WI38 (cell line): ENCODE measurements at regions not wholly inside any gene's neighbourhood (a gene's known extent, or its start where the extent isn't known, plus 50 kb on each side); places are given as distances from the start of the nearest gene placed in this dataset.
"Not testable (repeated sequence)": the region's sequence is repeated elsewhere in the genome, so short reads cannot be mapped to it uniquely, and the experiment has no call there.

ENCODE experiments used
- H3K4me3 ChIP-seq: 2 replicates; pipeline ENCODE4 v1.5.1; 2011; ENCODE audit warnings: low read depth, mild to moderate bottlenecking, control low read depth, low read length
- CTCF ChIP-seq: IDR thresholded peaks from 2 replicates; pipeline ENCODE4 v1.5.1; 2012; ENCODE audit warnings: low read depth, mild to moderate bottlenecking, control low read depth, low read length

- H3K4me3 ChIP-seq: no peak overlapping the region
- TF ChIP-seq CTCF: no peak
Measured at GRCh38 chr12:115375186-115375991, 691.4 kb upstream of the TBX3 start.

DNA sequence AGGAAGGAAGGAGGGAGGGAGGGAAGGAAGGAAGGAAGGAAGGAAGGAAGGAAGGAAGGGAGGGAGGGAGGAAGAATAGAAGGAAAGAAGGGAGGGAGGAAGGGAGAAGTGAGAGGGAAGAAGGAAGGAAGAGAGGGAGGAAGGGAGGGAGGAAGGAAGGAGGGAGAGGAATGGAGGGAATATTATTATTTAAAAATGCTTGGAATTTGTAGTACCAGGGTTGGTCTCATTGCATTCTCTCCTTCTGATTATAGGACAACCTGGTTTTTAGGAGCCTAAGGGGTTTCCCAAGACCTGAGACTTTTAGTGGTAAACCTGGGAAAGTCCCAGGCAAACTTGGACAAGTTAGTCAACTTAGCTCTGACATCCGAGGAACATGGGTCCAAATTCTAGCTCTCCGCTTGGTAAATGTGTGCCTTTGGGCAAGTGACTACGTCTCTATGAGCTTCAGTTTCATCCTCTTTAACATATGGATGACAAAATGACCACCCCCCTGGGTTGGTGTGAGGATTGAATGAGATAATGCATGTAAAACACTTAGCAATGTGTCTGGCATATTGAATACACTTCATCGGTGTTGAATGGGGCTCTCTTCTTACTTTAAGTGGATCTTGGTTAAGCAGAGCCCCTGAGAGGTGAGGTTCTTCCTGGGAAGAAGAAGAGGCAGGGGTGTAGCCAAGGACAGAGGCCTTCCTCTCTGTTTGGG, 690.7 kb upstream of the TBX3 start:
- no peak overlapping the region for H3K4me3 ChIP-seq
- no peak for TF ChIP-seq CTCF

DNA sequence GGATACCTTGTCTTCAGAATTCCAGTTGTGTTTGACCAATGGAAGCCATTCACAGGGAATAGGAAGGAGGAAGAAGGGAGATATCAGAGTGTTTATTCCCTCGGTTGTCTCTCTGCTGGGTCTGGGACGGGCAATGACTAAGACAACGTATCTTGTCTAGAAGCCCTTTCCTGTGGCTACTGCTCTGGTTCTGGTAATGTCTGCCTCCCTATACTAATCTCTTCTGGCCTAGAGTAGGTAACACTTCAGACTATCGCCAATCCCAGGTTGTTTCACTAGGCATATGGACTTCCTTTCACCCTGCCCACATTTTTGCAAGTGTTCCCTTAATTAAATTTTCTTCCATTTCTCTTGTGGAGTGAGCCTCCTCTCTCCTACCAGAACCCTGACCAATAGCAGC, 687.7 kb upstream of the TBX3 start:
- no peak for TF ChIP-seq CTCF
- H3K4me3 ChIP-seq: no peak overlapping the region

DNA sequence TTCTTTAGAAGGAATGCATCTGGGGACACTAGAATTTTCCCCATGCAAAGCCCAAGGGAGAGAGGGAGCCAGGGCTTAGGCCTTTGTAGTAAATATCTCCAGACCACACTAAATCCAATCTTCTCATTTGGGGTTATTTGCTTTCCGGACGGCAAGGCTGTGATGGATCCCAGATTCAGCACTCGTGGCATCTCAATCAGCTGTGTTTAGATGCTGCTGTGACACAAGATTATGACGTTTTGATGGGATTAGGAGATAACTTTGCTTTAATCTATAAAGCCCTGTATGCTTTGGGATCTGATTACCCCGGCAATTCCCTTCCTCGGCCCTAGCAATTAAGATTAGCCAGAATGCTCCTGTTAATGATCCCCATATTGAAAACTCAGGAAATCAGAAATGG, 686.7 kb upstream of the TBX3 start:
- no peak overlapping the region for H3K4me3 ChIP-seq
- TF ChIP-seq CTCF: no peak

DNA sequence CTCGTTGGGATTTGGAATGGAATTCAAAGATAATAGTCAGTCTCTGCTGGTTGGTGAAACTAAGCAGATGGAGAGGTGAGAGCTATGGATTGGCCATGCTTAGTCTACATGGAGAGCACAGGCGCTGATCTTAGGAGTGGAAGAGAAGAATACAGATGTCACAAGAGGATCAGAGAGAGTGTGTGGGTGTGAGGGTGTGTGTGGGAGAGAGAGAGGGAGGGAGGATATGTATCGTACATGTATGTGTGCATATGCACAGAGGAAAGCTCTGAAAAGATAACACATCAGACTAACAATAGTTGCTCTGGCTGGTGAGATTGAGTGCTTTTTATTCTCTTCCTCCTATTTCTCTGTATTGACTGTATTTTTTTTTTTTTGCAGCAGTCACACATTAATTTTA, 686.2 kb upstream of the TBX3 start:
- no peak for TF ChIP-seq CTCF
- no peak overlapping the region for H3K4me3 ChIP-seq

DNA sequence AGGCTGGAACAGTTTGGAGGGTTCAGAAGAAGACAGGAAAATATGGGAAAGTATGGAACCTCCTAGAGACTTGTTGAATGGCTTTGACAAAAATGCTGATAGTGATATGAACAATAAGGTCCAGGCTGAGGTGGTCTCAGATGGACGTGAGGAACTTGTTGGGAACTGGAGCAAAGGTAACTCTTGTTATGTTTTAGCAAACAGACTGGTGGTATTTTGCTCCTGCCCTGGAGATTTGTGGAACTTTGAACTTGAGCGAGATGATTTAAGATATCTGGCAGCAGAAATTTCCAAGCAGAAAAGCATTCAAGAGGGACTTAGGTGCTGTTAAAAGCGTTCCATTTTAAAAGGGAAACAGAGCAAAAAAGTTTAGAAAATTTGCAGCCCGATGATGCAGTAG, 682.3 kb upstream of the TBX3 start:
- H3K4me3 ChIP-seq: not testable (repeated sequence)

DNA sequence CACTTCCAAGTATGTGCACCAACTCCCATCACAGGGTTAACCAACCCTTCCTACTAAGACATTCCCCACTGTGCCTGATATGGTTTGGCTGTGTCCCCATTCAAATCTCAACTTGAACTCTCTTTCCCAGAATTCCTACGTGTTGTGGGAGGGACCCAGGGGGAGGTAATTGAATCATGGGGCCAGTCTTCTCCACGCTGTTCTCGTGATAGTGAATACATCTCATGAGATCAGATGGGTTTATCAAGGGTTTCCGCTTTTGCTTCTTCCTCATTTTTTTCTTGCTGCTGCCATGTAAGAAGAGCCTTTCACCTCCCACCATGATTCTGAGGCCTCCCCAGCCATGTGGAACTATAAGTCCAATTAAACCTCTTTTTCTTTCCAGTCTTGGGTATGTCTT, 681.8 kb upstream of the TBX3 start:
- not testable (repeated sequence) for H3K4me3 ChIP-seq

- no peak for TF ChIP-seq CTCF
- H3K4me3 ChIP-seq: no peak overlapping the region
Measured at GRCh38 chr12:115364921-115365320, 680.9 kb upstream of the TBX3 start.
